ENCODE measurements at regions not wholly inside any gene's neighbourhood (a gene's known extent, or its start where the extent isn't known, plus 50 kb on each side); places are given as distances from the start of the nearest gene placed in this dataset.

DNA sequence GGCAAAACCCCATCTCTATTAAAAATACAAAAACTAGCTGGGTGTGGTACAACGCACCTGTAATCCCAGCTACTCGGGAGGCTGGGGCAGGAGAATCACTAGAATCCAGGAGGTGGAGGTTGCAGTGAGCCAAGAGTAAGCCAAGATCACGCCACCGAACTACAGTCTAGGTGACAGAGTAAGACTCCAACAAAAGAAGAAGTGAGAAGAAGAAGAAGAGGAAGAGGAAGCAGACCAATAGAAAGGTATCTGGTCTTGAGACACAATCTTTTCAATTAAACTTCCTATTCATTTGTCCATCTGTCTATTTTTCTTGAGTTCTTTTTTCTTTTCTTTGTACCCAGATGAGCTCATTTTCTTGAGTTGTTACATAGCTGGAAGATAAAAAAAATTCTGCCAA, 55.7 kb upstream of the ACADM start:
- DNase-seq = no peak

DNA sequence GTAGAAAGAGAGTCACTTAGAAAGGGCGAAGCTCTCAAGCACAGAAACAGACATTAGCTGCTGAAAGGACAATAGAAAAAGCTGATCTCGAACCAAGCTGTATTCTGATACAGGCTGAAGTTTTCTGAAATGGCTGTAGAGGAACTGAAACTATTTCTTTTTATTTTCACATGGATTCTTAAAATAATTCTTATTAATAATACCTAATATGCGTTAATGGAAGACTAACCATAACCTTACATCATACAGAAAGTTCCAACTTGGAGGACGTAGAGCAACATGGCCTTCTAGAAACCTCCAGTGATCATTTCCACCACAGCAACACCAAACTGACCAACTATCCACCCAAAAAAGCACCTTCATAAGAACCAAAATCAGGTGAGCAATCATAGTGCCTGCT, 52.8 kb upstream of the ACADM start:
- DNase-seq = no peak

DNA sequence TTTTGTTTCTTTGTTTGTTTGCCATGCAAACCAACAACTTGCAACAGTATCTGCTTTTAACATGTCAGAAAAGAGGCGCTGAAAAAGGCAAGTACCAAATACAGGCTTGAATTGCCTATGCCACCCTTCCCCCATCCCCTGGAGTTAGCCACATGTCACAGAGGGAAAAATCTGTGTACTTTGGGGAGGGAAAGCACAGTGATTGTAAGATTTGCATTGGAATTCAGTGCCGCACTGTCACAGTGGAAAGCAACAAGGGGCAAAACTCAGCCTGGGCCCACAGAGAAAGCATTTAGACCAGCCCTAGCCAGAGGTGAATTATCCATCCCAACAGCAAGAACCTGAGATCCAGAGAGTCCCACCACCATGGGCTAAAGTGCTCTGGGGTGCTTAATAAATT, 52.4 kb upstream of the ACADM start:
- no peak for DNase-seq

DNA sequence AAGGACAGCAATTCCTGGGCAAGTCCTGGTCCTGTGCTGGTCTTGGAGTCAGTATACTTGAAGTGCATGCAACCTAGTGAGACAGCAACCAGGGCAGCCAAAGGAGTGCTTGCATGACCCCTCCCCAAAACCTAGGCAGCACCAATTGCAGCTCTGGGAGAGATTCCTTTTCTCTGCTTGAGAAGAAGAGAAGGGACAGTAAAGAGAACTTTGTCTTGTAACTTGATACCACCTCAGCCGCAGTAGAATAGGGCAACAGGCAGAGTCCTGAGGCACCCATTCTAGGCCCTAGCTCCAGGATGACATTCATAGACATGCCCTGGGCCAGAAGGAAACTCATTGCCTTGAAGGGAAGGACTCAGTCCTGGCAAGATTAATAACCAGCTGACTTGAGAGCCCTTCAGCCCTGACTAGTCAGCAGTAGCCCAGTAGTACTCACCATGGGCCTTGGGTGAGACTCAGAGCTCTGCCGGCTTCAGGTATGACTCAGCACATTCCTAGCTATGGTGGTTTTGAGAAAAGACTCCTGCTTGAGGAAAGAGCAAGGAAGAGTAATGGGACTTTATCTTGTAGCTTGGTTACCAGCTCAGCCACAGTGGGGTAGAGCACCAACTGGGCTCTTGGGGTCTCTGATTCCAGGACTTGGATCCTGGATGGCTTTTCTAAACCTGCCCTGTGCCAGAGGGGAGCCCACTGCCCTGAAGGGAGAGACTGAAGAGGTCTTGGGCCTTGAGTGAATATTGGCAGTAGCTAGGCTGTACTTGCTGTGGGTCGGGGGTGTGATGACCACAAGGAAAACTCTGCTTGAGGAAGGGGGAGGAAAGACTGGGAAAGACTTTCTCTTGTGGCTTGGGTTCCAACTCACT, 51.7 kb upstream of the ACADM start:
- peak; percentile 83 for DNase-seq

DNA sequence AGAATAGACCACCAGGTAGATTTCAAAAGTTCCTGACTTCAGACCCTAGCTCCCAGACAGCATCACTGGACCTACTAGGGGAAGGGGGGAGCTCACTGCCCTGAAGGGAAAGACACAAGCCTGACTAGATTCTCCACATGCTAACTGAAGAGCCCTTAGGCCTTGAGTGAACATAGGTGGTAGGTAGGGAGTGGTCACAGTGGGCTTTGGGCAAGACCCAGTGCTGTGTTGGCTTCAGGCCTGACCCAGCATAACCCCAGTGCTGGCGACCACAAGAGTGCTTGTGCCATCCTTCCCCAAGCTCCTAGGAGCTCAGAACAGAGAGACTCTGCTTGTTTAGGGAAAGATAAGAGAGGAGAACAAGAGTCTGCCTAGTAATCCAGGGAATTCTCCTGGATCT, 51.1 kb upstream of the ACADM start:
- no peak for DNase-seq

DNA sequence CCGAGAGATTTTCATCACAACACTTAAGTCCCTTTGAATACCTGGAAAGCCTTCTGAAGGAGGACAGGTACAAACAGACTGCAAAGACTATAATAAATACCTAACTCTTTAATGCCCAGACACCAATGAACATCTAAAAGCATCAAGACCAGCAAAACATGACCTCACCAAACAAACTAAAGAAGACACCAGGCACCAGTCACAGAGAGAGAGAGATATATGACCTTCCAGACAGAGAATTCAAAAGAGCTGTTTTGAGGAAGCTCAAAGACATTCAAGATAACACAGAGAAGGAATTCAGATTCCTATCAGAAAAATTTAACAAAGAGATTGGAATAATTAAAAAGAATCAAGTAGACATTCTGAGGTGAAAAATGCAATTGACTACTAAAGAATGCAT, 50.6 kb upstream of the ACADM start:
- peak; percentile 7 for DNase-seq
